ENCODE measurements at regions not wholly inside any gene's neighbourhood (a gene's known extent, or its start where the extent isn't known, plus 50 kb on each side); places are given as distances from the start of the nearest gene placed in this dataset.

DNA sequence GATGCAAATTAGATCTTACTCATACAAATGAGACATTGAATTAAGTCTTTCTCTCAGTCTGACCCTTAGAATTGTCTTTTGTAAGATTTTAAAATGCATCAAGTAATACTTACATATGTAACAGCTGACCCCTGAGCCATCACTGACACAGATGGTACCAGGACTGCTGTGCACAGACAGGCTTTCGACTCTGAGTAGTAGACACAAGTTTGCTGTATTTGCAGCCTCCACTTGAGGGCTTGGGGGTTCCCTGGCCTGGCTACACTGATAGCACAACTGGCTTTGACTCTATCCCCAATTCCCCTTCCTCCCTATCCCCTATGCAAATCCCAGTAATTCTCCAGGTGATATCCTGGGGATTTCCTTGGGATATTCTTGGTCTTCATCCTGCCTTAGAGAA lies 200.7 kb downstream of the RPIA start:
- TF ChIP-seq, protein P1, sequence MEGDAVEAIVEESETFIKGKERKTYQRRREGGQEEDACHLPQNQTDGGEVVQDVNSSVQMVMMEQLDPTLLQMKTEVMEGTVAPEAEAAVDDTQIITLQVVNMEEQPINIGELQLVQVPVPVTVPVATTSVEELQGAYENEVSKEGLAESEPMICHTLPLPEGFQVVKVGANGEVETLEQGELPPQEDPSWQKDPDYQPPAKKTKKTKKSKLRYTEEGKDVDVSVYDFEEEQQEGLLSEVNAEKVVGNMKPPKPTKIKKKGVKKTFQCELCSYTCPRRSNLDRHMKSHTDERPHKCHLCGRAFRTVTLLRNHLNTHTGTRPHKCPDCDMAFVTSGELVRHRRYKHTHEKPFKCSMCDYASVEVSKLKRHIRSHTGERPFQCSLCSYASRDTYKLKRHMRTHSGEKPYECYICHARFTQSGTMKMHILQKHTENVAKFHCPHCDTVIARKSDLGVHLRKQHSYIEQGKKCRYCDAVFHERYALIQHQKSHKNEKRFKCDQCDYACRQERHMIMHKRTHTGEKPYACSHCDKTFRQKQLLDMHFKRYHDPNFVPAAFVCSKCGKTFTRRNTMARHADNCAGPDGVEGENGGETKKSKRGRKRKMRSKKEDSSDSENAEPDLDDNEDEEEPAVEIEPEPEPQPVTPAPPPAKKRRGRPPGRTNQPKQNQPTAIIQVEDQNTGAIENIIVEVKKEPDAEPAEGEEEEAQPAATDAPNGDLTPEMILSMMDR (conservative IDR thresholded peaks at IDR 0.05; ENCODE audit: low read depth in 2 of 2) = no peak
- TF ChIP-seq CREB1 (CRISPR knock-in tag; IDR thresholded peaks at IDR 0.05; ENCODE audit: low read depth) = no peak
- TF ChIP-seq, protein P2, sequence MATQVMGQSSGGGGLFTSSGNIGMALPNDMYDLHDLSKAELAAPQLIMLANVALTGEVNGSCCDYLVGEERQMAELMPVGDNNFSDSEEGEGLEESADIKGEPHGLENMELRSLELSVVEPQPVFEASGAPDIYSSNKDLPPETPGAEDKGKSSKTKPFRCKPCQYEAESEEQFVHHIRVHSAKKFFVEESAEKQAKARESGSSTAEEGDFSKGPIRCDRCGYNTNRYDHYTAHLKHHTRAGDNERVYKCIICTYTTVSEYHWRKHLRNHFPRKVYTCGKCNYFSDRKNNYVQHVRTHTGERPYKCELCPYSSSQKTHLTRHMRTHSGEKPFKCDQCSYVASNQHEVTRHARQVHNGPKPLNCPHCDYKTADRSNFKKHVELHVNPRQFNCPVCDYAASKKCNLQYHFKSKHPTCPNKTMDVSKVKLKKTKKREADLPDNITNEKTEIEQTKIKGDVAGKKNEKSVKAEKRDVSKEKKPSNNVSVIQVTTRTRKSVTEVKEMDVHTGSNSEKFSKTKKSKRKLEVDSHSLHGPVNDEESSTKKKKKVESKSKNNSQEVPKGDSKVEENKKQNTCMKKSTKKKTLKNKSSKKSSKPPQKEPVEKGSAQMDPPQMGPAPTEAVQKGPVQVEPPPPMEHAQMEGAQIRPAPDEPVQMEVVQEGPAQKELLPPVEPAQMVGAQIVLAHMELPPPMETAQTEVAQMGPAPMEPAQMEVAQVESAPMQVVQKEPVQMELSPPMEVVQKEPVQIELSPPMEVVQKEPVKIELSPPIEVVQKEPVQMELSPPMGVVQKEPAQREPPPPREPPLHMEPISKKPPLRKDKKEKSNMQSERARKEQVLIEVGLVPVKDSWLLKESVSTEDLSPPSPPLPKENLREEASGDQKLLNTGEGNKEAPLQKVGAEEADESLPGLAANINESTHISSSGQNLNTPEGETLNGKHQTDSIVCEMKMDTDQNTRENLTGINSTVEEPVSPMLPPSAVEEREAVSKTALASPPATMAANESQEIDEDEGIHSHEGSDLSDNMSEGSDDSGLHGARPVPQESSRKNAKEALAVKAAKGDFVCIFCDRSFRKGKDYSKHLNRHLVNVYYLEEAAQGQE (IDR thresholded peaks at IDR 0.05; ENCODE audit: unreplicated experiment) = no peak
- TF ChIP-seq EZH2 (IDR thresholded peaks at IDR 0.05; ENCODE audit: low read depth, unreplicated experiment) = no peak
